Right lobe of liver (tissue), 6 donors: ENCODE measurements at regions not wholly inside any gene's neighbourhood (a gene's known extent, or its start where the extent isn't known, plus 50 kb on each side); places are given as distances from the start of the nearest gene placed in this dataset.

Experiments used
- ATAC-seq, 4 donors: fragments of 200-7000 bp; cut with Tn5 transposase; one replicate each; pipeline ENCODE4 v1.9.1; 2020; ENCODE audit warnings: mild to moderate bottlenecking in 4 of 4, moderate library complexity in 4 of 4
- DNase-seq, 3 donors: peaks; one replicate each; pipeline ENCODE4 v3.0.0-alpha.2; 2020
- H3K27ac ChIP-seq, 3 donors: fragments of 200-600 bp; one replicate each; pipeline ENCODE4 v1.8.0; 2022
- H3K27me3 ChIP-seq, 2 donors: fragments of 200-600 bp; one replicate each; pipeline ENCODE4 v1.8.0; 2022
- H3K36me3 ChIP-seq, 4 donors: fragments of 200-600 bp; sonication (generic) in 1 of 4; one replicate each; pipeline versions ENCODE4 v1.5.1 to v1.8.0; 2017 to 2022; ENCODE audit warnings: control low read depth in 1 of 4
- H3K4me1 ChIP-seq, 4 donors: fragments of 200-600 bp; sonication (generic) in 1 of 4; one replicate each; pipeline versions ENCODE4 v1.5.1 to v1.8.0; 2017 to 2022; ENCODE audit warnings: control low read depth in 1 of 4
- H3K4me3 ChIP-seq, 3 donors: fragments of 200-600 bp; one replicate each; pipeline ENCODE4 v1.8.0; 2022
- H3K9me3 ChIP-seq, 4 donors: fragments of 200-600 bp; sonication (generic) in 1 of 4; one replicate each; pipeline versions ENCODE4 v1.5.1 to v1.8.0; 2017 to 2022; ENCODE audit warnings: control low read depth in 1 of 4
- CTCF ChIP-seq, 4 donors: fragments of 200-600 bp in 3 of 4; fragments of 450-650 bp in 1 of 4; IDR thresholded peaks; one replicate each; pipeline versions ENCODE4 v1.5.1 to v1.8.0; 2016 to 2022; ENCODE audit warnings: antibody characterized with exemption in 4 of 4, mild to moderate bottlenecking in 2 of 4
- POLR2A ChIP-seq: fragments of 450-650 bp; IDR thresholded peaks from one replicate; pipeline ENCODE4 v1.6.1; 2017; ENCODE audit warnings: antibody characterized with exemption, mild to moderate bottlenecking
- WGBS: methylation state at CpG from one replicate; pipeline ENCODE4 v1.1.6; 2018; ENCODE audit warnings: low coverage, low lambda C conversion rate; ENCODE audit not compliant: insufficient coverage; ENCODE audit errors: missing lambda C conversion rate; 5-methylcytosine and 5-hydroxymethylcytosine counted together
- intact Hi-C, 2 donors: fragments of 100-400 bp; cut with DNase I; formaldehyde crosslinking; loops; one replicate each; pipeline versions ENCODE4 v1.11.2 to v1.14.1; 2022
- donor health status: DM: no; HTN: yes; CAD: no.
- donor health status: DM: no; HTN: no; CAD: no.
- donor health status: DM: no; HTN: no; CAD: no.
- donor health status: DM: no; HTN: yes; CAD: no.
- donor health status: DM: no; HTN: yes; CAD: no.

GRCh38 chr22:27066856-27067255, 409.5 kb downstream of the MIAT start:
- Histone ChIP-seq H3K27ac (no peak overlapping the region), H3K9me3 (no peaks in the 10 kb centered on the region), H3K4me3 (no peak overlapping the region), H3K36me3 (no peaks in the 10 kb centered on the region), H3K27me3 (no peaks in the 10 kb centered on the region), H3K4me1 (no peaks in the 10 kb centered on the region)
- 74% methylated on average over 10 of the region's 12 CpGs for WGBS
- TF ChIP-seq POLR2A: no peak
- no peak for TF ChIP-seq CTCF (IDR thresholded peaks at IDR 0.05)
- DNase-seq (no peak), ATAC-seq (no peak)
- intact Hi-C loops: no loop called here

GRCh38 chr22:27068121-27068520, 410.7 kb downstream of the MIAT start:
- ATAC-seq: no peak
- no peaks in the 10 kb centered on the region for H3K36me3 ChIP-seq
- no peaks in the 10 kb centered on the region for H3K9me3 ChIP-seq
- TF ChIP-seq CTCF (IDR thresholded peaks at IDR 0.05): no peak
- TF ChIP-seq POLR2A: no peak
- intact Hi-C loops: no loop called here
- H3K27ac ChIP-seq: no peak overlapping the region
- no peak for DNase-seq
- no peaks in the 10 kb centered on the region for H3K27me3 ChIP-seq
- no peak overlapping the region for H3K4me3 ChIP-seq
- H3K4me1 ChIP-seq: no peaks in the 10 kb centered on the region

GRCh38 chr22:27070594-27070993, 413.2 kb downstream of the MIAT start:
- ATAC-seq: no peak

GRCh38 chr22:27073601-27074425, 416.4 kb downstream of the MIAT start:
- Histone ChIP-seq H3K36me3 (no peaks in the 10 kb centered on the region), H3K4me1 (no peaks in the 10 kb centered on the region), H3K4me3 (no peak overlapping the region), H3K27me3 (no peaks in the 10 kb centered on the region), H3K9me3 (no peaks in the 10 kb centered on the region), H3K27ac (no peak overlapping the region)
- DNase-seq (no peak), ATAC-seq (no peak)
- WGBS: 52% methylated on average over 11 of the region's 12 CpGs
- intact Hi-C loops: no loop called here
- TF ChIP-seq CTCF (IDR thresholded peaks at IDR 0.05): no peak
- no peak for TF ChIP-seq POLR2A

More at GRCh38 chr22:27070594-27070993, 413.2 kb downstream of the MIAT start:
- WGBS: 26% methylated on average over 8 of the region's 8 CpGs
- no peak overlapping the region for H3K4me3 ChIP-seq
- DNase-seq: no peak
- H3K27me3 ChIP-seq: no peaks in the 10 kb centered on the region
- no peaks in the 10 kb centered on the region for H3K9me3 ChIP-seq
- no peaks in the 10 kb centered on the region for H3K36me3 ChIP-seq
- intact Hi-C loops: no loop called here
- TF ChIP-seq CTCF (IDR thresholded peaks at IDR 0.05) (no peak), POLR2A (no peak)
- H3K27ac ChIP-seq: no peak overlapping the region
- H3K4me1 ChIP-seq: no peaks in the 10 kb centered on the region
